WTC11 (cell line): ENCODE measurements at regions not wholly inside any gene's neighbourhood (a gene's known extent, or its start where the extent isn't known, plus 50 kb on each side); places are given as distances from the start of the nearest gene placed in this dataset.
A peak's percentile ranks its signal among the peaks of the same experiment; 100 is the strongest.

ENCODE experiments used
- ATAC-seq: fragments of 200-7000 bp; cut with Tn5 transposase; 2 replicates; pipeline ENCODE4 v1.10.0; 2021; ENCODE audit warnings: mild to moderate bottlenecking, moderate library complexity
- CTCF ChIA-PET: fragments of 300-600 bp; sonication (Branson Sonifier 250); formaldehyde crosslinking; loops from one replicate; lab custom pipeline; 2021; ENCODE audit warnings: antibody characterized with exemption; lab: Charles Lee
- POLR2A ChIA-PET: fragments of 350-600 bp; sonication (Branson Sonifier 250); formaldehyde crosslinking; loops from one replicate; lab custom pipeline; 2021; ENCODE audit warnings: antibody characterized with exemption; lab: Charles Lee
- DNase-seq: peaks from one replicate; pipeline ENCODE4 v3.0.0; 2021; ENCODE audit warnings: low spot score
- H3K27ac Mint-ChIP-seq: 2 replicates; pipeline ENCODE4 v1.8.0; 2021; ENCODE audit warnings: mixed read lengths
- H3K27me3 Mint-ChIP-seq: 2 replicates; pipeline ENCODE4 v1.8.0; 2021; ENCODE audit warnings: low read depth, mild to moderate bottlenecking, moderate library complexity, mixed read lengths
- H3K36me3 Mint-ChIP-seq: 2 replicates; pipeline ENCODE4 v1.8.0; 2021; ENCODE audit warnings: mixed read lengths
- H3K4me1 Mint-ChIP-seq: 2 replicates; pipeline ENCODE4 v1.8.0; 2022; ENCODE audit warnings: mixed read lengths
- H3K4me3 Mint-ChIP-seq: 2 replicates; pipeline ENCODE4 v1.8.0; 2021; ENCODE audit warnings: mild to moderate bottlenecking, moderate library complexity, mixed read lengths
- H3K9me3 Mint-ChIP-seq: 2 replicates; pipeline ENCODE4 v1.8.0; 2021; ENCODE audit warnings: mixed read lengths
- ARID4B ChIP-seq: sonication (generic); formaldehyde crosslinking; IDR thresholded peaks from 2 replicates; pipeline ENCODE4 v1.8.0; 2023; ENCODE audit warnings: missing genetic modification reagents, mild to moderate bottlenecking, borderline replicate concordance
- CTCF ChIP-seq: fragments of 200-600 bp; IDR thresholded peaks from 2 replicates; pipeline ENCODE4 v1.8.0; 2022; ENCODE audit warnings: antibody characterized with exemption
- E2F1 ChIP-seq: sonication (generic); formaldehyde crosslinking; IDR thresholded peaks from 2 replicates; pipeline ENCODE4 v1.8.0; 2022; ENCODE audit warnings: mild to moderate bottlenecking, missing genetic modification reagents
- ERG ChIP-seq: fragments of 250-450 bp; sonication (Bioruptor Pico); IDR thresholded peaks from 2 replicates; pipeline ENCODE4 v1.8.0; 2021; ENCODE audit warnings: mild to moderate bottlenecking
- FOXJ3 ChIP-seq: sonication (generic); formaldehyde crosslinking; IDR thresholded peaks from 2 replicates; pipeline ENCODE4 v1.9.0; 2021; ENCODE audit warnings: missing genetic modification reagents, mild to moderate bottlenecking, borderline replicate concordance
- GABPB1 ChIP-seq: sonication (generic); formaldehyde crosslinking; IDR thresholded peaks from 2 replicates; pipeline ENCODE4 v1.8.1; 2023; ENCODE audit warnings: mild to moderate bottlenecking, missing genetic modification reagents
- HMGA2 ChIP-seq: fragments of 250-450 bp; sonication (Bioruptor Pico); IDR thresholded peaks from 2 replicates; pipeline ENCODE4 v1.4.0; 2021; ENCODE audit warnings: mild to moderate bottlenecking, moderate library complexity
- KAT7 ChIP-seq: sonication (generic); formaldehyde crosslinking; IDR thresholded peaks from 2 replicates; pipeline ENCODE4 v1.8.1; 2023; ENCODE audit warnings: missing genetic modification reagents, mild to moderate bottlenecking, borderline replicate concordance
- MLX ChIP-seq: sonication (generic); formaldehyde crosslinking; IDR thresholded peaks from 2 replicates; pipeline ENCODE4 v1.8.1; 2023; ENCODE audit warnings: mild to moderate bottlenecking, missing genetic modification reagents, moderate library complexity
- ZNF138 ChIP-seq: sonication (generic); formaldehyde crosslinking; conservative IDR thresholded peaks from 2 replicates; pipeline ENCODE4 v1.8.1; 2022; ENCODE audit warnings: mild to moderate bottlenecking, moderate library complexity, missing genetic modification reagents
- ZNF219 ChIP-seq: sonication (generic); formaldehyde crosslinking; IDR thresholded peaks from 2 replicates; pipeline ENCODE4 v1.8.0; 2023; ENCODE audit warnings: missing genetic modification reagents, mild to moderate bottlenecking, borderline replicate concordance
- ZNF281 ChIP-seq: sonication (generic); formaldehyde crosslinking; IDR thresholded peaks from 2 replicates; pipeline ENCODE4 v1.8.0; 2023; ENCODE audit warnings: mild to moderate bottlenecking, missing genetic modification reagents
- ZNF317 ChIP-seq: sonication (generic); formaldehyde crosslinking; IDR thresholded peaks from 2 replicates; pipeline ENCODE4 v1.8.1; 2023; ENCODE audit warnings: low read depth, mild to moderate bottlenecking, moderate library complexity, missing genetic modification reagents, borderline replicate concordance
- ZSCAN18 ChIP-seq: fragments of 250-450 bp; sonication (Bioruptor Pico); IDR thresholded peaks from 2 replicates; pipeline ENCODE4 v2.1.2; 2022; ENCODE audit warnings: mild to moderate bottlenecking, moderate library complexity

- H3K9me3 Mint-ChIP-seq, result peaks cover 8% of the 10 kb centered on the region
- ChIA-PET CTCF (no interaction called here), POLR2A (interaction anchor here (0.7 kb wide), 1 partner anchor 102 kb away, joined by 3 read pairs; no protein-coding TSS in a partner anchor)
- peaks cover 47% of the 10 kb centered on the region for H3K4me1 Mint-ChIP-seq
- TF ChIP-seq FOXJ3 (CRISPR knock-in tag), result no peak
- TF ChIP-seq MLX (CRISPR knock-in tag), result no peak
- no peak for TF ChIP-seq GABPB1 (CRISPR knock-in tag)
- TF ChIP-seq HMGA2 (CRISPR knock-in tag), result no peak
- no peak for TF ChIP-seq ZNF281 (CRISPR knock-in tag)
- no peak for TF ChIP-seq E2F1
- TF ChIP-seq CTCF, result no peak
- no peak for TF ChIP-seq ZNF317
- no peak overlapping the region for H3K27ac Mint-ChIP-seq
- no peaks in the 10 kb centered on the region for H3K27me3 Mint-ChIP-seq
- no peak overlapping the region for H3K4me3 Mint-ChIP-seq
- DNase-seq, result no peak
- H3K36me3 Mint-ChIP-seq, result peaks cover 7% of the 10 kb centered on the region
- no peak for ATAC-seq
Observed at GRCh38 chr5:124871303-124871702, 124.9 kb upstream of the ZNF608 start.

GRCh38 chr5:124872086-124872485 lies 125.6 kb upstream of the ZNF608 start:
- POLR2A ChIA-PET, result no interaction called here
- DNase-seq, result no peak
- H3K4me1 Mint-ChIP-seq, result peaks cover 46% of the 10 kb centered on the region
- CTCF ChIA-PET, result no interaction called here
- peaks cover 8% of the 10 kb centered on the region for H3K9me3 Mint-ChIP-seq
- peak overlapping the region; percentile 1; the same call in 1 of the 2 replicates for H3K27ac Mint-ChIP-seq
- H3K27me3 Mint-ChIP-seq, result no peaks in the 10 kb centered on the region
- TF ChIP-seq ERG (CRISPR knock-in tag) (no peak), KAT7 (no peak), ARID4B (CRISPR knock-in tag) (no peak), ZSCAN18 (no peak), ZNF219 (CRISPR knock-in tag) (no peak), ZNF138 (CRISPR knock-in tag) (no peak)
- H3K36me3 Mint-ChIP-seq, result peaks cover 7% of the 10 kb centered on the region
- ATAC-seq, result no peak
- no peak overlapping the region for H3K4me3 Mint-ChIP-seq
